GM18511 (cell line): ENCODE measurements at regions not wholly inside any gene's neighbourhood (a gene's known extent, or its start where the extent isn't known, plus 50 kb on each side); places are given as distances from the start of the nearest gene placed in this dataset.
"Not testable (repeated sequence)": the region's sequence is repeated elsewhere in the genome, so short reads cannot be mapped to it uniquely, and the experiment has no call there.

ENCODE experiments used
- ATAC-seq: cut with Tn5 transposase; IDR thresholded peaks from one replicate; pipeline ENCODE4 v1.9.1; 2021; ENCODE audit warnings: mild to moderate bottlenecking, moderate library complexity; ENCODE audit not compliant: unreplicated experiment

- no peak for ATAC-seq
Measured at GRCh38 chr11:49442669-49443068, 234.3 kb upstream of the FOLH1 start.

GRCh38 chr11:49439901-49440300, 231.5 kb upstream of the FOLH1 start:
- ATAC-seq = not testable (repeated sequence)

GRCh38 chr11:49434308-49434707, 225.9 kb upstream of the FOLH1 start:
- not testable (repeated sequence) for ATAC-seq

GRCh38 chr11:49432242-49432848, 223.9 kb upstream of the FOLH1 start:
- no peak for ATAC-seq

- ATAC-seq = no peak
Measured at GRCh38 chr11:49424136-49424535, 215.7 kb upstream of the FOLH1 start.

GRCh38 chr11:49418877-49419276, 210.5 kb upstream of the FOLH1 start:
- ATAC-seq = peak; percentile 52

GRCh38 chr11:49405743-49406142, 197.3 kb upstream of the FOLH1 start:
- ATAC-seq = no peak

GRCh38 chr11:49395789-49396188, 187.4 kb upstream of the FOLH1 start:
- ATAC-seq = not testable (repeated sequence)

GRCh38 chr11:49390362-49390761, 182.0 kb upstream of the FOLH1 start:
- ATAC-seq = not testable (repeated sequence)

GRCh38 chr11:49389149-49389548, 180.7 kb upstream of the FOLH1 start:
- not testable (repeated sequence) for ATAC-seq

GRCh38 chr11:49384371-49384770, 176.0 kb upstream of the FOLH1 start:
- not testable (repeated sequence) for ATAC-seq

GRCh38 chr11:49377978-49378377, 169.6 kb upstream of the FOLH1 start:
- no peak for ATAC-seq

- not testable (repeated sequence) for ATAC-seq
Measured at GRCh38 chr11:49373866-49374265, 165.5 kb upstream of the FOLH1 start.

- ATAC-seq = not testable (repeated sequence)
Measured at GRCh38 chr11:49373385-49373784, 165.0 kb upstream of the FOLH1 start.

GRCh38 chr11:49372137-49372536, 163.7 kb upstream of the FOLH1 start:
- ATAC-seq = not testable (repeated sequence)

- not testable (repeated sequence) for ATAC-seq
Measured at GRCh38 chr11:49368556-49368955, 160.2 kb upstream of the FOLH1 start.

GRCh38 chr11:49365375-49365774, 157.0 kb upstream of the FOLH1 start:
- ATAC-seq = not testable (repeated sequence)

- not testable (repeated sequence) for ATAC-seq
Measured at GRCh38 chr11:49362994-49363393, 154.6 kb upstream of the FOLH1 start.

- ATAC-seq = not testable (repeated sequence)
Measured at GRCh38 chr11:49354536-49354935, 146.1 kb upstream of the FOLH1 start.

GRCh38 chr11:49352868-49353267, 144.5 kb upstream of the FOLH1 start:
- ATAC-seq = not testable (repeated sequence)

GRCh38 chr11:49346627-49347026, 138.2 kb upstream of the FOLH1 start:
- ATAC-seq = not testable (repeated sequence)

- ATAC-seq = not testable (repeated sequence)
Measured at GRCh38 chr11:49328485-49329186, 120.2 kb upstream of the FOLH1 start.
